GM12891 (cell line): ENCODE measurements at regions not wholly inside any gene's neighbourhood (a gene's known extent, or its start where the extent isn't known, plus 50 kb on each side); places are given as distances from the start of the nearest gene placed in this dataset.

Experiments used
- PAX5 ChIP-seq: IDR thresholded peaks from 2 replicates; pipeline ENCODE4 v1.6.1; 2011; ENCODE audit warnings: low read length, moderate library complexity, mild to moderate bottlenecking; ENCODE audit not compliant: insufficient read depth, severe bottlenecking
- POLR2A ChIP-seq: IDR thresholded peaks from 2 replicates; pipeline ENCODE4 v1.6.1; 2011; ENCODE audit warnings: low read depth, low read length, control low read depth
- POLR2AphosphoS5 ChIP-seq: IDR thresholded peaks from 2 replicates; pipeline ENCODE4 v1.6.1; 2011; ENCODE audit warnings: low read depth, low read length, control low read depth
- TAF1 ChIP-seq: IDR thresholded peaks from 2 replicates; pipeline ENCODE4 v1.6.1; 2011; ENCODE audit warnings: low read depth, low read length, control low read depth

- TF ChIP-seq POLR2A (no peak), POLR2AphosphoS5 (no peak), TAF1 (no peak), PAX5 (no peak)
Measured at GRCh38 chr7:113004726-113005454, 81.7 kb downstream of the GPR85 start.
